IPS DF 6.9 (cell line): ENCODE measurements at regions not wholly inside any gene's neighbourhood (a gene's known extent, or its start where the extent isn't known, plus 50 kb on each side); places are given as distances from the start of the nearest gene placed in this dataset.
"Not testable (repeated sequence)": the region's sequence is repeated elsewhere in the genome, so short reads cannot be mapped to it uniquely, and the experiment has no call there.

Experiments
- DNase-seq: peaks from one replicate; pipeline ENCODE4 v3.0.0-alpha.2; 2013; ENCODE audit warnings: low read depth, low spot score
- H3K27ac ChIP-seq: one replicate; pipeline ENCODE4 v1.5.1; 2013; ENCODE audit warnings: low read length, control low read depth
- H3K27me3 ChIP-seq: 2 replicates; pipeline ENCODE4 v1.6.1; 2013; ENCODE audit warnings: mild to moderate bottlenecking, low read length; ENCODE audit not compliant: control insufficient read depth, insufficient read depth
- H3K36me3 ChIP-seq: 2 replicates; pipeline ENCODE4 v1.6.1; 2013; ENCODE audit warnings: low read length; ENCODE audit not compliant: control insufficient read depth, insufficient read depth
- H3K4me1 ChIP-seq: 2 replicates; pipeline ENCODE4 v1.6.1; 2013; ENCODE audit warnings: low read length; ENCODE audit not compliant: control insufficient read depth, insufficient read depth
- H3K4me3 ChIP-seq: 2 replicates; pipeline ENCODE4 v1.5.1; 2013; ENCODE audit warnings: mild to moderate bottlenecking, low read length
- H3K9me3 ChIP-seq: 2 replicates; pipeline ENCODE4 v1.6.1; 2013; ENCODE audit warnings: low read length, inconsistent platforms; ENCODE audit not compliant: control insufficient read depth, insufficient read depth
- WGBS: extraction: QIAGEN DNeasy Blood & Tissue Kit; methylation state at CpG from one replicate; pipeline ENCODE4 v1.1.7; 2013; ENCODE audit warnings: mixed read lengths, missing lambda C conversion rate; ENCODE audit not compliant: insufficient read length, insufficient coverage; 5-methylcytosine and 5-hydroxymethylcytosine counted together

DNA sequence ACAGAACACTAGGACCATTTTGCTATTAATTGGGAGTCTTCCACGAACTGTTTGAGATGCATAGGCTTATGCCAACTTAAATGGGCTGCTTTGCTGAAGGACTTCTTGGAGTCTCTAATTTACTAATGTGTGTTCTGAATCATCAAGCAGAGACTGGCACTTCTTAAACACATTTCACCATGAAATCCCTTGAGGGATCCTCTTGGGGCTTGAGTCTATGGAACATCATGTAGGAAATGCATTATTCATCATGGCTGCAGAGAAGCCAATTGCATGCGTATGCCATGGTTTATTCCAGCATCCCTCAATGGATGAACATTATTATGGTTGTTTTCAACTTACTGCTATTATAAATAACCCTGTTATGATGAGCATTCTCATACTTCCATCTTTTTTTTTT lies 73.4 kb downstream of the FGD2 start:
- WGBS, result no CpG with 5 or more reads among the region's 2 CpGs
- no peak overlapping the region for H3K4me3 ChIP-seq
- H3K27me3 ChIP-seq, result no peaks in the 10 kb centered on the region
- no peaks in the 10 kb centered on the region for H3K36me3 ChIP-seq
- H3K27ac ChIP-seq, result no peak overlapping the region
- no peaks in the 10 kb centered on the region for H3K9me3 ChIP-seq
- no peaks in the 10 kb centered on the region; the same call in none of the 2 replicates for H3K4me1 ChIP-seq
- no peak for DNase-seq

DNA sequence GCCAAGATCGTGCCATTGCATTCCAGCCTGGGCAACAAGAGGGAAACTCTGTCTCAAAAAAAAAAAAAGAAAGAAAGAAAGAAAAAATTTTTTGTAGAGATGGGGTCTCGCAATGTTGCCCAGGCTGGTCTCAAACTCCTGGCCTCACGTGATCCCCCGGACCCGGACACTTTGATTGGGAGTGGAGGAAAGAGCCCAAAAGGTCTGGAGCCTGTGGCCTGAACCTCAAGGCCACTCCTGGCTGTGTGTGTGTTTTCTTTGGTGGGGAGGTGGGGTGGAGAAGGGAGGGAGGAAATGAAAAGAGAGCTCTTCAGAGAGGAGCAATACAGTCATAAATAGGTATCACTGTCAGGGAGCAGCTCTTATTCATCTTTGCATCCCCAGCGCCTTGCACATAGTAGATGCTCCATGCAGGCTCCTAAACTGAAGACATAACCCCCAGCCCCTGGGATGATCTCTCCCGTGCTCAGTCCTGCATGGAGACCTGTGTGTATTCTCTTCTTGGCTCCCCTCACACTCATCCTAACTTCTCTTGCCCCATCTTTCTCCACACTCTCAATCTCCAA lies 75.7 kb downstream of the FGD2 start:
- no peak overlapping the region for H3K4me3 ChIP-seq
- H3K27ac ChIP-seq, result no peak overlapping the region
- no peak for DNase-seq
- H3K9me3 ChIP-seq, result no peaks in the 10 kb centered on the region
- no peaks in the 10 kb centered on the region for H3K36me3 ChIP-seq
- no peaks in the 10 kb centered on the region for H3K27me3 ChIP-seq
- H3K4me1 ChIP-seq, result no peaks in the 10 kb centered on the region; the same call in none of the 2 replicates
- WGBS, result no CpG with 5 or more reads among the region's 7 CpGs

DNA sequence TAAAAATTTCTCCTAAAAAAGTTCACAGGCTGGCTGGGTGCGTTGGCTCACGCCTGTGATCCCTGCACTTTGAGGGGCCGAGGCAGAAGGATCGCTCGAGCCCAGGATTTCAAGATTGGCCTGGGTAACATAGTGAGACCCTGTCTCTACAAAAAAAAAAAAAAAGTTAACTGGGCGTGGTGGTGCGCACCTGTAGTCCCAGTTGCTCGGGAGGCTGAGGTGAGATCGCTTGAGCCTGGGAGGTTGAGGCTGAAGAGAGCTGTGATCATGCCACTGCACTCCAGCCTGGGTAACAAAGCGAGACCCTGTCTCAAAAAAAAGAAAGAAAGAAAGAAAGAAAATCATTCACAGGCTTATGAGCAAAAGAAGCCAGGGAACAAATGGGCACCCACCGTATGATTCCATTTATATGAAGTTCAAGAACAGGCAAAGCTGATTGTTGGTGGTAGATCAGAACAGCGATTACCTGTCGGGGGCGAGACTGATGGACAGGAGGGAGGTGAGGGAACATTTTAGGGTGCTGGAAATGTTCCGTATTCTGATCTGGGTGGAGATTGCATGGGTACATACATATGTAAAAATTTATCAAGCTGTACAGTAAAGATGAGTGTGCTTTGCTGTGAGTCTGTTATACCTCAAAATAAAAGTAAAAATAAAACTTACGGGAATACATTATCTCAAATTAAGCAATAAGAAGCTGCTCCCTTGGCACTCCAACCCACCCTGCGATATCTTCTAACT lies 77.1 kb downstream of the FGD2 start:
- H3K27ac ChIP-seq, result no peak overlapping the region
- no peak for DNase-seq
- H3K27me3 ChIP-seq, result no peaks in the 10 kb centered on the region
- no peaks in the 10 kb centered on the region for H3K9me3 ChIP-seq
- H3K4me3 ChIP-seq, result no peak overlapping the region
- no peaks in the 10 kb centered on the region for H3K36me3 ChIP-seq
- no peaks in the 10 kb centered on the region; the same call in none of the 2 replicates for H3K4me1 ChIP-seq
- no CpG with 5 or more reads among the region's 17 CpGs for WGBS

DNA sequence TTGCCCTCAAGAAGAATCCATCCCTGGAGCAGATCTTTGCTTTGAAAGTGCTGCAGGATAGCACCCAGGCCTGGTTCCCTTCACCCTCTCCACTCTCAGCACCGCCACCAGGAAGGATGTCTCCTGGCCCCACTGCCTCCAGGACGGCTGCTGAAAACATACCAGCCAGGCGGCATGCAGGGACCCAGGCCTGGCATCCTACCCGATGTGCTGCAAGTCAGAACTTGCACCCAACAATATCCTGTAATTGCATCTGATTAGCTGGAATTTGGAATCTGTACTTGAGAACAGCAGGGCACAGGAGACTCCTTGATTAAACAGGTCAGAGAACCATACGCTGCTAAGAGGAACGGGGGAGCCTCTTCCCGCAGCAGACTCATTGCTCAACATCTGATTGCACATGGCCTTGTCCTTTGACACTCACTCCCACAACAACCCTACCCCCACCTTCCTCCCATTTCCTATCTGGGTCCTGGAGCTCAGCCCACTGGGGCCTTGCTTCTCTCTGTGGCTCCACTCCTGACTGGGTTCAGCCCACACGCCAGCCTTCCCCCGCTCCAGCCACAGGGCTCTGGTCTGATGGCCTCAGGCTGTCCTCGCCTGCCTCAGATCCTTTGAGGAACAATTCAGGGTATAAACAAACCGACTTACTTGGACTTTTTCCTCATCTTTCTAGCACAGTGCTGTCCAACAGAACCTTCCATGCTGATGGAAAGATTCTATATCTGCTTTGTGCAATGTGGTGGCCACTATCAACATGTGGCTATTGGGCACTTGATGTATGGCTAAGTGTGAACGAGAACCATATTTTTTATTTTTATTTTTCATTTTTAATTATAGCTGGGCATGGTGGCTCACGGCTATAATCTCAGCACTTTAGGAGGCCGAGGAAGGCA lies 78.0 kb downstream of the FGD2 start:
- no CpG with 5 or more reads among the region's 14 CpGs for WGBS
- Histone ChIP-seq H3K9me3 (no peaks in the 10 kb centered on the region), H3K27ac (no peak overlapping the region), H3K4me3 (no peak overlapping the region), H3K4me1 (no peaks in the 10 kb centered on the region), H3K36me3 (no peaks in the 10 kb centered on the region), H3K27me3 (no peaks in the 10 kb centered on the region)
- DNase-seq, result no peak

DNA sequence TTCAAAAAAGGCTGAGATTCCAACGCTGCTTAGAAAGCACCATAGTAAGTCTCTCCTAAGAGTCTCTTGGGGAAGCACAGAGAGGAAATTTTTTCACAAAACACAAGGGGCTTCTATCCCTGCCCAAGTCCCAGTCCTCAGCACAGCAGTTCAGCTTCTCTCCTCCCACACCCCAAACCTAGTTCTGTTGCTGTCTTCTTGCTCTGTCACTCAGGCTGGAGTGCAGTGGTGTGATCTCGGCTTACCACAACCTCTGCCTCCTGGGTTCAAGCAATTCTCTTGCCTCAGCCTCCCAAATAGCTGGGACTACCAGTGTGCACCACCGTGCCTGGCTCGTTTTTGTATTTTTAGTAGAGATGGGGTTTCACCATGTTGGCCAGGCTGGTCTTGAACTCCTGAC lies 79.2 kb downstream of the FGD2 start:
- no CpG with 5 or more reads among the region's 4 CpGs for WGBS
- not testable (repeated sequence) for H3K27me3 ChIP-seq, H3K36me3 ChIP-seq, H3K4me3 ChIP-seq, H3K27ac ChIP-seq, DNase-seq, H3K9me3 ChIP-seq, H3K4me1 ChIP-seq

DNA sequence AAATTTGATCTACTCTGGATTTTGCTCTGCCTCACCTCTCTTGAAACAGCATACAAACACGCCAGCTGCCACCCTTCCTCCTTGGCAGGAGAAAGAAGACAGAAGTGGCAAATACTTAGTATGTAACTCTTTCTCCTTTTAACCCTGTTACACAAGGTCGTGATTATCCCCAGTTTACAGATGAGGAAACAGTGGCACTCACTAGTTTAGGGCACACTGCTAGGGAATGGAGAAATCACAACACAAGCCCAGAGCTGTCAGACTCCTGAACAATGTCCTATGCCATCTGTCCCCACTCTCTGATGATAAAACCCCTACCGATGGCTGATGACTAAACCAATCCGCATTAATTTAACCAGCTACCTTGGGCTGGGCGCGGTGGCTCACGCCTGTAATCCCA lies 79.7 kb downstream of the FGD2 start:
- Histone ChIP-seq H3K27me3 (no peaks in the 10 kb centered on the region), H3K27ac (no peak overlapping the region), H3K9me3 (no peaks in the 10 kb centered on the region), H3K4me1 (0 out of 2 replicates have a peak, but pooled peaks cover 1% of the 10 kb centered on the region), H3K36me3 (no peaks in the 10 kb centered on the region), H3K4me3 (no peak overlapping the region)
- DNase-seq, result no peak
- whole genome bisulfite sequencing, result no CpG with 5 or more reads among the region's 7 CpGs

DNA sequence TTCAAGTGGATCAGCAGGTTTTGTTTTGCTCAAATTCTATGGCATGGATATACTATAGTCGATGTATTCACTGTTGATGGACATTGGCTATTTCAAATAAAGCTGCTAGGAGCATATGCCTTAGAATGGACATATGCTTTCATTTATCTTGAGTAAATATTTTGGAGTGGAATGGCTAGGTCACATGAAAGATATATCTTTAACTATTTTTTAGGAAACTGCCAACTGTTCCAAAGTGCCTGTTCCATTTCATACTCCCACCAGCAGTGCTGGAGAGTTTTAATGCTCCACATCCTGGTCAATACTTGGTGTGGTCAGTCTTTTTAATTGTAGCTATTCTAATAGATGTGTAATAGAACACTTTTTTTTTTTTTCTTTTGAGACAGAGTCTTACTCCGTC lies 81.1 kb upstream of the PIM1 start:
- H3K9me3 ChIP-seq, result no peaks in the 10 kb centered on the region
- WGBS, result no CpG with 5 or more reads among the region's 2 CpGs
- no peak overlapping the region for H3K27ac ChIP-seq
- H3K4me1 ChIP-seq, result 0 out of 2 replicates have a peak, but pooled peaks cover 3% of the 10 kb centered on the region
- no peaks in the 10 kb centered on the region for H3K27me3 ChIP-seq
- no peak for DNase-seq
- no peak overlapping the region for H3K4me3 ChIP-seq
- H3K36me3 ChIP-seq, result no peaks in the 10 kb centered on the region

DNA sequence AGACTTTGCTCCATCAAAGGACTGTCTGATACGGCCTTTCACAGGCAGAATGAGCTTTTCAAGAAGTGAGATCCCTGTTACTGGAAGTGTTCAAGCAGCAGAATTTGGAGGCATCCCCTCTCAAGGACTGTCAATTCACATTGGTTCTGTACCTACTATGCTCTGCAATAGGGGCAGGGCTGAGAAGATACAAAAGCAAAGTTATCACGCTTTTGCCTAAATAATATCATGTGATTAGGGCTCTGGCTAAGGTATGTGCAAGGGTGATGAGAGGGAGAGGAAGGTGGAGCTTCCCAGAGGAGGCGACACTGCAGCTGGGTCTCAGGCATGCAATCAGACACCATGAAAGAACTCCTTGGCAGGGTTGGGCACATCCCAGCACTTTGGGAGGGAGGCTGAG lies 80.2 kb upstream of the PIM1 start:
- no peaks in the 10 kb centered on the region for H3K27me3 ChIP-seq
- no peak overlapping the region for H3K27ac ChIP-seq
- H3K9me3 ChIP-seq, result no peaks in the 10 kb centered on the region
- no CpG with 5 or more reads among the region's 3 CpGs for WGBS
- H3K36me3 ChIP-seq, result no peaks in the 10 kb centered on the region
- 0 out of 2 replicates have a peak, but pooled peaks cover 3% of the 10 kb centered on the region for H3K4me1 ChIP-seq
- no peak overlapping the region for H3K4me3 ChIP-seq
- DNase-seq, result no peak

DNA sequence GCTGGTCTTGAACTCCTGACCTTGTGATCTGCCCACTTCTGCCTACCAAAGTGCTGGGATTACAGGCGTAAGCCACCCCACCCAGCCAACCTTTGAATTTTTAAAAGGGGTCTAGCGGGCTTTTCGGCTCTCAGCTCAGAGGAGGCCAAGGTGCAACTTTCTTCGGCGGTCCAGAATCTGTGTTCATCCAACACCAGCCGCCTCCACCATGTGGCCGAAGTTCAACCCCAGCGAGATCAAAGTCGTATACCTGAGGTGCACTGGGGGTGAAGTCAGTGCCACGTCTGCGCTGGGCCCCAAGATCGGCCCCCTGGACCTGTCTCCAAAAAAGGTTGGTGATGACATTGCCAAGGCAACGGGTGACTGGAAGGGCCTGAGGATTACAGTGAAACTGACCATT lies 78.8 kb upstream of the PIM1 start:
- H3K27me3 ChIP-seq, H3K27ac ChIP-seq, H3K36me3 ChIP-seq, H3K9me3 ChIP-seq, H3K4me1 ChIP-seq, DNase-seq, H3K4me3 ChIP-seq: not testable (repeated sequence)
- WGBS, result no CpG with 5 or more reads among the region's 13 CpGs

DNA sequence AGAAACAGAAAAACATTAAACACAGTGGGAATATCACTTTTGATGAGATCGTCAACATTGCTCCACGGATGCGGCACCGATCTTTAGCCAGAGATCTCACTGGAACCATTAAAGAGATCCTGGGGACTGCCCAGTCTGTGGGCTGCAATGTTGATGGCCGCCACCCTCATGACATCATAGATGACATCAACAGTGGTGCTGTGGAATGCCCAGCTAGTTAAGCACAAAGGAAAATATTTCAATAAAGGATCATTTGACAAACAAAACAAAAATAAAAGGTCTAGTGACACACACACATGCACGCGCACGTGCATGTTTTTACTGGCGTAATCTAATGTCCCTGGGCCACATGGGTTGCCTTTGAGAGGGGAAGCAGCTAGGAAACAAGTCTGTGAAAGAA lies 78.4 kb upstream of the PIM1 start:
- WGBS, result no CpG with 5 or more reads among the region's 9 CpGs

More for the DNA sequence above, 78.4 kb upstream of the PIM1 start:
- DNase-seq, H3K27me3 ChIP-seq, H3K36me3 ChIP-seq, H3K4me3 ChIP-seq, H3K4me1 ChIP-seq, H3K9me3 ChIP-seq, H3K27ac ChIP-seq: not testable (repeated sequence)
